Astrocyte of the spinal cord (primary cell): ENCODE measurements at regions not wholly inside any gene's neighbourhood (a gene's known extent, or its start where the extent isn't known, plus 50 kb on each side); places are given as distances from the start of the nearest gene placed in this dataset.
"Not testable (repeated sequence)": the region's sequence is repeated elsewhere in the genome, so short reads cannot be mapped to it uniquely, and the experiment has no call there.

Experiments
- DNase-seq: peaks from one replicate; pipeline ENCODE4 v3.0.0; 2011; ENCODE audit warnings: low read depth, low spot score
- H3K4me3 ChIP-seq: 2 replicates; pipeline ENCODE4 v1.5.1; 2011; ENCODE audit warnings: low read depth, mild to moderate bottlenecking, low read length, moderate library complexity
- CTCF ChIP-seq: IDR thresholded peaks from 2 replicates; pipeline ENCODE4 v1.5.1; 2012; ENCODE audit warnings: low read depth, mild to moderate bottlenecking, low read length, inconsistent platforms
- in situ Hi-C: cut with HindIII; loops from 2 replicates; pipeline ENCODE4 v1.10.0; 2017; ENCODE audit warnings: low sequenced_read_pairs

GRCh38 chr4:114326358-114326757 lies 272.2 kb upstream of the UGT8 start:
- no peak for TF ChIP-seq CTCF
- no peak for DNase-seq
- in situ Hi-C loops = no loop called here
- no peak overlapping the region for H3K4me3 ChIP-seq

- no peak overlapping the region for H3K4me3 ChIP-seq
- in situ Hi-C loops = no loop called here
- DNase-seq = no peak
- TF ChIP-seq CTCF = no peak
Observed at GRCh38 chr4:114332119-114332518, 266.5 kb upstream of the UGT8 start.

- in situ Hi-C loops, H3K4me3 ChIP-seq, DNase-seq: not testable (repeated sequence)
Observed at GRCh38 chr4:114334363-114334762, 264.2 kb upstream of the UGT8 start.

GRCh38 chr4:114334884-114335330 lies 263.7 kb upstream of the UGT8 start:
- no peak overlapping the region for H3K4me3 ChIP-seq
- no peak for TF ChIP-seq CTCF
- no peak for DNase-seq
- in situ Hi-C loops = no loop called here

- DNase-seq = no peak
- no peak overlapping the region for H3K4me3 ChIP-seq
- TF ChIP-seq CTCF = no peak
- in situ Hi-C loops = no loop called here
Observed at GRCh38 chr4:114335339-114335738, 263.3 kb upstream of the UGT8 start.

GRCh38 chr4:114343015-114343414 lies 255.6 kb upstream of the UGT8 start:
- DNase-seq = no peak
- no peak for TF ChIP-seq CTCF
- in situ Hi-C loops = no loop called here
- no peak overlapping the region for H3K4me3 ChIP-seq

GRCh38 chr4:114349543-114350175 lies 248.9 kb upstream of the UGT8 start:
- in situ Hi-C loops = no loop called here
- H3K4me3 ChIP-seq = no peak overlapping the region
- DNase-seq = peak; percentile 65

More at GRCh38 chr4:114349543-114350175, 248.9 kb upstream of the UGT8 start:
- no peak for TF ChIP-seq CTCF
